ENCODE measurements at regions not wholly inside any gene's neighbourhood (a gene's known extent, or its start where the extent isn't known, plus 50 kb on each side); places are given as distances from the start of the nearest gene placed in this dataset.

DNA sequence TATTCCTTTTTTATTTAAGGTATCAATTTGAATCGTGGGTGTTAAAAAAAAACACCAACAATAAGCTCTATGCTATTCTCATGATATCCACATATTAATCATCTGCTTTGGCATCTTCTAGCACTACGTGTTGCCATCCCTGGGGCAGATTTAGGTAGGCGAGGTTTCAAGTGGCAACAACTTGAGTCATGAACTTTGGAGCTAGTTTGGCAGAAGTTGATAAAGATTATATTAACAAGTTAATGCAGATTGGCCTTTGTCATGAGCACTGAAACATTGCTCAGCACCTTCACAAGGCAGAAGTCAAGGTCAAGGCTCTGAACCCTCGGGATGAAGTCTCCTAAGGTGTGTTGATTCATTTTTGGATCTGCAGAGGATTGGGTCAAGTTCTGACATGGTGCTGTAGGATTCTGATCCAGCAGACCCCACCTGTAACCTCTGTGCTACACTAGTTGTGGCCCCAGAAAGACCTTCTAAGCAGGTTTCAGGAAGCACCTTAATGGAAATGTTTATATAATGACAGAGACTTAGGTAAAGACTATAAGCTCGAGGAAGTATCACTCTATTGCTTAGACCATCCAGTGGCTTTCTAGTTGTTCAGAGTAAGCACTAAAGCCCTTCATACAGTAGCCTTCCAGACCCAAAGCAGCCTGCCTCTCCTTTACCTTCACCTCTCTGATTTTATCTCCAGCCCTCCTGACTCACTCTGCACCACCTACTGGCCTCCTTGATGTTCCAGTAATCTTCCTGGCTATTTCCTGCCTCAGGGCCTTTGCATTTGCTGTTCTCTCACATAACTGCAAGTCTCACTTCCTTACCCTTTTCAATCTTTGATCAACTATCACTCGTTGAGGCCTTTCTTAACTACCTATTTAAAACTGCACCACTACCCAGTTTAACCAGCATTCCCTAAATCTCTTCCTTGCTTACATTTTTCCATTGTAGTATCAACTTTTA lies 117.0 kb upstream of the SLC4A4 start:
- TF ChIP-seq CTCF (IDR thresholded peaks at IDR 0.05) (no peak), POLR2A (IDR thresholded peaks at IDR 0.05) (no peak)
